ENCODE measurements at regions not wholly inside any gene's neighbourhood (a gene's known extent, or its start where the extent isn't known, plus 50 kb on each side); places are given as distances from the start of the nearest gene placed in this dataset.

- no peak for TF ChIP-seq ZNF274 (IDR thresholded peaks at IDR 0.05; ENCODE audit: low read depth, low read length)
- TF ChIP-seq SUZ12 (IDR thresholded peaks at IDR 0.05; ENCODE audit: extremely low read depth, insufficient read depth, insufficient read length), result no peak
- TF ChIP-seq YY1 (IDR thresholded peaks at IDR 0.05; ENCODE audit: insufficient read depth, insufficient read length), result no peak
These were observed 115.8 kb downstream of the KLF5 start for GRCh38 chr13:73174521-73175010.
